ENCODE measurements at regions not wholly inside any gene's neighbourhood (a gene's known extent, or its start where the extent isn't known, plus 50 kb on each side); places are given as distances from the start of the nearest gene placed in this dataset.

GRCh38 chr2:147440734-147441133 lies 404.1 kb upstream of the ACVR2A start:
- Mint-ChIP-seq H3K9me3 (no peaks in the 10 kb centered on the region; a peak in 1 of 5 replicates), H3K4me1 (peaks cover 6 to 7% of the 10 kb centered on the region in 2 experiments), H3K27me3 (ENCODE audit: low read depth) (no peaks in the 10 kb centered on the region), H3K36me3 (ENCODE audit: insufficient read depth in 1 of 3, low read depth in 3 of 3) (peaks cover 0 to 4% (median 0%) of the 10 kb centered on the region in 3 experiments; a peak in 2 of 7 replicates), H3K4me3 (no peak overlapping the region), H3K27ac (0 out of 7 replicates have a peak overlapping the region, but pooled peaks of 1 of the 3 experiments have one; percentile 1)
- H2AK5ac ChIP-seq (ENCODE audit: insufficient read length, low read length), result no peak overlapping the region
- no peak overlapping the region for H2BK120ac ChIP-seq (ENCODE audit: low read depth, low read length, poor library complexity, severe bottlenecking)
- H2BK5ac ChIP-seq (ENCODE audit: insufficient read length, low read length), result no peak overlapping the region
- H3K56ac ChIP-seq (ENCODE audit: insufficient read length, low read depth, low read length), result no peak overlapping the region
- no peak overlapping the region for H4K8ac ChIP-seq (replicated peaks; ENCODE audit: insufficient read length, low read depth, low read length)
- no peaks in the 10 kb centered on the region for H3K79me1 ChIP-seq (ENCODE audit: insufficient read depth, low read depth, low read length, poor library complexity, severe bottlenecking)
- H4K91ac ChIP-seq (ENCODE audit: insufficient read length, low read depth, low read length), result no peak overlapping the region
- H3K79me2 ChIP-seq (ENCODE audit: insufficient read depth, low read length), result no peaks in the 10 kb centered on the region
- H3K23ac ChIP-seq (ENCODE audit: insufficient read length, low read depth, low read length), result no peak overlapping the region
- H4K5ac ChIP-seq (ENCODE audit: insufficient read length, low read depth, low read length), result no peak overlapping the region
- no peak overlapping the region for H3K9ac ChIP-seq (ENCODE audit: extremely low read depth, insufficient read length, low read length)
- no peak overlapping the region for H3K18ac ChIP-seq (ENCODE audit: insufficient read length, low read depth, low read length)
- no CpG with 5 or more reads among the region's 1 CpG for WGBS (ENCODE audit: extremely low coverage, insufficient read length, low lambda C conversion rate)
- H3K23me2 ChIP-seq (ENCODE audit: insufficient read length, low read depth, low read length, poor library complexity, severe bottlenecking), result no peaks in the 10 kb centered on the region
- no peak overlapping the region for H2AFZ ChIP-seq (ENCODE audit: low read length)
- H3K27ac ChIP-seq (ENCODE audit: insufficient read length, low read depth, low read length), result no peak overlapping the region
- H2BK12ac ChIP-seq (ENCODE audit: insufficient read length, low read depth, low read length), result no peak overlapping the region
- no peak overlapping the region for H2BK15ac ChIP-seq (ENCODE audit: low read depth, low read length)
- no peak overlapping the region for H2BK20ac ChIP-seq (ENCODE audit: low read depth, low read length, poor library complexity, severe bottlenecking)
- no peak for TF ChIP-seq CTCF (conservative IDR thresholded peaks at IDR 0.05)
- H4K20me1 ChIP-seq (ENCODE audit: control insufficient read depth, insufficient read depth, insufficient read length), result no peaks in the 10 kb centered on the region
- H3T11ph ChIP-seq (ENCODE audit: low read length), result no peak overlapping the region
- no peak overlapping the region for H3K14ac ChIP-seq (ENCODE audit: insufficient read depth, low read length)
- H3K9me3 ChIP-seq (ENCODE audit: control insufficient read depth, low read depth, low read length), result no peaks in the 10 kb centered on the region
- H3K4me1 ChIP-seq (ENCODE audit: insufficient read depth, low read length), result no peaks in the 10 kb centered on the region
- no peaks in the 10 kb centered on the region for H3K27me3 ChIP-seq (ENCODE audit: insufficient read depth, low read length)
- no peak overlapping the region for H3K4ac ChIP-seq (ENCODE audit: low read depth, low read length)
- no peak for DNase-seq
- H3K4me2 ChIP-seq (ENCODE audit: insufficient read depth, insufficient read length, low read length), result no peak overlapping the region
